ENCODE measurements at regions not wholly inside any gene's neighbourhood (a gene's known extent, or its start where the extent isn't known, plus 50 kb on each side); places are given as distances from the start of the nearest gene placed in this dataset.

DNA sequence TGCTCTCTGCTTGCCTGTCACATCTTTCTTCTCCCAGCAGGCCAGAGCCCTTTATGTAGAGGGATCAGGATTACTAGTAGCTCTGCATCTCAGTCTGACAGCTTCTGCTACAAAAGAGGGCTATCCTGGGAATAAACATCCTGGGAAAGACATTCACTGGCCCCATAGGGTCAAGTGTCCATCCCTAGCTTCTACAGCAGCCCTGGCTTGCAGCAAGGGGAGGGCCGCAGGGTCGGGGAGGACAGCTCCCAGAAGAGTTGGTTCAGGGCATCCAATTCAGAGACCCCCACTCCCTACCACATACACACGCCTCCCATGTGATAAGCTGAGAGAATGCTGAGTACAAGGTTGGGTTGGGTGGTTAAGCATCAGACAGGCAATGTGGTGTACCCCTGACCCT is 154.1 kb upstream of the PDE10A start:
- no peak for DNase-seq

DNA sequence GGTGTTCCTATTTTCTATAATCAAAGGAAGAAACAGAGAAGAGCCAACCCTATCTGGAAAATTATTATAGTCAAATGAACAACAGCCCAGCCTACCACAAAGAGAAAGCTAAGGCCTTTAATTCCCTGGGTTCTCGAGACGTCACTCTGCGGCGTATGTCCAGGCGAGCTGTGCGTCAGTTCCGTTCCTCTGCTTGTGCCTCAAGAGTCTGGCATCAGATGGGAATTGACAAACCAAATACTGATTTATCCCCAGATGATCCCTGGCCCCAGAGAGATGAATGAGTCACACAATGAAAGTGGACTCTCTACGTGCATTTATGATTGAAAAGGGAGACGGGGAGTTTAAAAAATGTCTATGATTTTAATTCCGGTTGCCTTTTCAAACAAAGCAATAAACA is 151.6 kb upstream of the PDE10A start:
- no peak for DNase-seq

DNA sequence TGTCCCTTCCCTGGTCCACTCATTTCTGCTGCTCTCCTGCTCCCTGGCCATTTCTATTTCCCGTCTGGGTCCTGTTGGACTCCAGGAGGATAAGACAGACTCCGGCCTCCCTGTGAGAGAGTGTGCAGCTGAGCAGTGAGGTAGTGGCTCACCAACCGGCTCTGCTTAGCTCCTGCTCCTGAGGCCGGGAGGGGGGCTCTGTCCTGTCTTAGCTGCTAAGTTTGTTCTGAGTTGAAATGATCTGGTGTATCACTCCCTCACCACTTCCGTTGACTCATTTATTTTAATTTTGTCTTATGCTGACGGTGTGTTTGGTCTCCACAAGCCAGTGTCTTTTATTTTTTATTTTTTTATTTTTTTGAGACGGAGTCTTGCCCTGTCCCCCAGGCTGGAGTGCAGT is 148.5 kb upstream of the PDE10A start:
- DNase-seq: no peak

DNA sequence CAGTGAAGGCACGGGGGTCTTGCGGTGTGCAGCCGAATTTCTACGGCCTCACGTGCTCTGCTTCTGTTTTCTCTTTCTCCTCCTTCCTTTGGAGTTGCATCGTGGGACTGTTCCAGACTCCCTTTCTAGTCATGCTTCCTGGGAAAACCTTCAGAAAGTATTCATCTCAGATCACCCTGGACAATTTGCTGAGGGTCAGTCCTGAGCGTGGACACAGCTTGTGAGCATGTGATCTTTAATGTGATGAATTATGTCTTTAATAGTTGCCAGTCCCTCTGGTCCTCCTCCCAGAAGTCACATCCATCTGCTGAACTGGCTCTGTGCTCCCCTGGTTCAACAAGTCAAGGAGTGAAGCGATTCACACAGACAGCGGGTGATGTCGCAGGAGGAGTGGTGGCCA is 145.0 kb upstream of the PDE10A start:
- no peak for DNase-seq

DNA sequence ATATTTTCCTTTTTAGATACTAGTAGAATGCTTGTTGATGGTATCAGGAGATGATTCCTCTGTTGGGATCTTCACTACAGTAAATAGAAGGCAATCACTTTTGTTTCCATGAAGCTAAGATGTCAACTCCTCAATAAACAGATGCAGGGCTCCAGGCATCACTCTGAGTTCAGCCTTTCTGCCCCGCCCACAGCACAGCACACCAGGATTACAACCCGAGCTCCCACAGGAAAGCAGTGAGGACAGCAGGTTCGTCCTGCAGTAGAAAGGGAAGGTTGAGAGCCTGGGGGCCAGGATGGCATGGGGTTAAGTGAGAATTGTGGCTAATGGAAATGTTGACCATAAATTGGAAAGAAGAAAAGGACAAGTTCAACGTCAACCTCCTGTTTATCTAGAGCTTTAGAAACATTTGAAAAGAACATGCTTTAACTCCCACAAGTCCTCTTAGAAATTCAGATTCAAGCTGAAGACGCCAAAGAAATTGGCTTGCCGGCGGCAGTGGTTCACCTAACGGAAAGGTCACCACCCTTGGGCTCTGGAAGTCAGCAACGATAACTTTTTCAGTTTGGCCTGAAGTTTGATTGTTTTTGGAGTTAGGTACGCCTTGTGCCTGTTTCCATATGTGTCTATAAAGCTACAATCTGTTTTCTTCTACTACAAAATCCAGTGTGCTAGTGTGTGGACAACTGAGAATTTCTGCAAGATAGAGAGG is 144.4 kb upstream of the PDE10A start:
- DNase-seq: no peak

DNA sequence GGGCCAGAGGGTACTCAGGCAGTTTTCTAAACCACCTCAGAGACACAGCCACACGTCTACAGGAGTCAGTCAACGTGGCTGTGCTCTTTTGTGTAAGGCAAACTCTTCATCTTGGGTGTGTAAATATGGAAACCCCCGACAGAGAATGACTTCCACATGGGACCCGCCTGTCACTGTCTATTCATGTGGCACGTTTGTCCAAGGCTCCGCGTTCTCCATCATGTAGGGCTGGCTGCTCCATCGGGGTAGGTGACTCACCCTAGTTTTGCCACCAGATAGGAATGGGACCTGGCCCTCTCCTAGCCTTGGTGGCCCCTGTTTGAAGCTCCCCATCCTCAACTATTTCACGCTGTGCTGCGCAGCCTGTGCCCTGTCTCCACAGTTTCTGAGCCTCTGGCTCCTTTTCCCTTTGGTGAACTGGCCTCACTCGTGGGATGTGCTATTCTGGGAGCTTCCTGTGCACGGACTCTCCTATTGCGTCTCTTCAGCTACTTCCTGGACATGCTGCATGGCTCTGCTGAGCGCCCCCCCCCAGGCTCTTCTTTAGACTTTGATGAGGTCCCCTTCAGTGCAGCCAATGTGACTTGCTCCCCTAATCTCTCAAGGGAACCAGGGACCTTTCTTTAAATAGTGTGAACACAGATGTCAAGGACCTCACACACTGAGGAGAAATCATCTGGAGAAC is 143.2 kb upstream of the PDE10A start:
- no peak for DNase-seq

DNA sequence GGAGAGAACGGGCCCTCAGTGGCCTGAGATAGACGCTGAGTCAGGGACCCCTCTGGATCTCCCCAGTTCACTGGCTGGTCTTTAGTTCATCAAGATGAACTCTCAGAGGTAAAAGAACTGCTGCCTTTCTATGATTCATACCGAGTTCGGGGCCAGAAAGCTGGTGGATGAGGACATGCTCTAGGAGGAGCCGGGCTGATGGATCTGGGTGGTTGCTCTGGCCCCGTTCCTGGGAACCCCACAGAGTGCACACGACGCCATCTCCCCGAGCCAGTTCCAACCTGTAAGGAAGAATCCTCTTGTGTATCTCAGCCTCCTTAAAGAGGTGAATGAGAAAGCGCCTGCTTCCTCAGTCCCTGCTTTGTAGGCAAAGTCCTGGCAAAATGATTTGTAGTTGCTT is 142.6 kb upstream of the PDE10A start:
- no peak for DNase-seq

DNA sequence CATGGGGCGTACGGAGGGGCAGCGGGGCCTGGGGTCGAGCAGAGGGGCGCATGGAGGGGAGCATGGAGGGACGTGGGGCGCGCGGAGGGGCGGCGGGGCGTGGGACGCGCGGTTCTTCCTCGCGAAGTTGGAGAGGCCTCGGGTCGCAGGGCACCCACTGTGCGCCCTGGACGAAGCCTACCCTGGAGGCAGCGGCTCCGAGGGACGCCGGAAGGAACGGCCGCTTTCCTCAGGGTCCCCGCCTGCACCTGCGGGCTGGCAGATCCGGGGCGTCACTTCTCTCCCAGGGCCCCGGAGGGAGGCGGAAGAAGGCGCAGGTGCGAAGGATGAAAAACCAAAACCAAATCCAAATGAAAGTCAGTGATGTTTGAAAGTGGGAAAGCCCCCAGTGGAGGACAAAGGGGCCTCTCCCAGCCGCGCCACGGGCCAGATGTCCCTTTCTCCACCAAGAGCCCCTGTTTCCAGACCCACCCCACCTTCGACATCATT is 142.1 kb upstream of the PDE10A start:
- no peak for DNase-seq

DNA sequence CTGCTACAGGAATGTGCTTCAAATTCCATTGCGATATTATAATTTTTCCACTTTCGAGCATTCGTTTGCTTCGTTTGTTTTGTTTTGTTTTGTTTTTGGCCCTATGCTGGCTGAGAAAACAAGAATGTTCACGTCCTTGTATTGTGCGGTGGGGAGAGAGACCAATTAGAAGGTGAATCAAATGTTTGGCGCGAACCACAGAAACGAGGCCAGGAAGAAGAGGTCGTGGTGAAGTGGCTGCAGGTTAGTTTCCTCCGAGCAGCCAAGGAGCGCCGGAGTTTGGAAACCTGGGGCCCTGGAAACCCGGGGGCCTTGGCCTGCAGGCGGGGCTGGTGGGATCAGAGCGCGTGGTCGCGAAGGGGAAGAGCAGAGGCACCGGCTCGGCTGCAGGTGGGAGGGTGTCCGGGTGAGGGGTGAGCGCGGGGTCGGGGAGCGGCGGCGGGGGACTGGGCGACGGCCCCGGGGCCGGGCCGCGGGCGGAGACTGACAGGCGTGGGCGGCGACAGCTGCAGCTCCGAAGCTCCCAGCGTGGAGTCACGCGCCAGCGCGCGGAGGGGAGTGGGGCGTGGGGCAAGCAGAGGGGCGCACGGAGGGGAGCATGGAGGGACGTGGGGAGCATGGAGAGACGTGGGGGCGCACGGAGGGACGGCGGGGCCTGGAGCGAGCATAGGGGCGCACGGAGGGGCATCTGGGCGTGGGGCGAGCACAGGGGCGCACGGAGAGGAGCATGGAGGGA is 141.5 kb upstream of the PDE10A start:
- no peak for DNase-seq

DNA sequence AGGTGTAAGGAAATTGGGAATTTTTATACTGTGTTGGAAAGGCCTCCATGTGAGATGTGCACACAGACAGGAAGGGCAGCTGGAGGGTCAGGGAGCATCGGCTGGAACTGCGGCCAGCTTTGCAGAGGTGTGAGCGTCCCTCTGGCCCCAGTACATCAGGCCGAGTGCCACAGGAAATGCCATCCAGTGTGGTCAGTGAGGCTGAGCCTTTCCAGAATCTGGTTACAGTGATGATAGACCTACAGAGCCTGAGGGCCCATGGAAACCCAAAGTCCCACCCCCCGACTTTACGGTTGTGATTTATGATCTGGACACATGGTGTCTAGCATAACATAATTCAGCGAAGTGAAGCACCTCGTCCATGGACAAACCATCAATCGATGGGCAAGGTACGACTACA is 137.3 kb upstream of the PDE10A start:
- no peak for DNase-seq

DNA sequence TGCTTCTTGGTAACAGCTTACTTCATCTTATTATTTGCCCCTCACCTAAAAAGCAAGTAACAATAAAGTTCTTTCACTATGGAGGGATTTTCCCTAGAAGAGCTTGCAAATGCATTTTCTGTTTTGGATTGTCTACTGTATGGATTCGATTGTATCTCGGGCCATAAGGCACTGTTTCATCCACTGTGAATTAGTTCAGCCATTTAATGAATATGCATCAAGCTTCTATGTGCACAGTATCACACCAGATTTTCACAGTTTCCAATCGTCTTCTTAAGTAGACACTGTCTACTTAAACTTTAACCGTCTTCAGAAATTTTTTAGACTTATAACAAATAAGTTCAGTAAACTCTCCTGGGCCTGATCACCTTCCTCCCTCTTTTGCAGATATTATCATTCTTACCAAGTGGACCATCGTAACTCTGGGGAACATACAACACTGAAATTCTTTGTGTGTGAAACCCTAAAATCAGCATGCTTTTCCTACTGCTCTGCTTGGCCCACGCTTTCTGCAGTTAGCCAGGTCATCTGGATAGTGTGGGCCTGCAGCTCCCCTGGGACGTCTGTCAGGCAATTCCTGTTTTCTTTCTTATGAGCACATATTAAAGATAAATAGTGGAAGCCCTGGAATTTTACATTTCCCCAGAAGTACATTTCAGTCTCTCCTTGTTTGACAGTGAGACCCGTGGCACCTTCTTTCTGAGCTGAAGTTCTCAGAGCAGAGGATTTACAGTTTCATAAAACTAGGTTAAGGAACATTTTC is 136.5 kb upstream of the PDE10A start:
- peak; percentile 43 for DNase-seq

DNA sequence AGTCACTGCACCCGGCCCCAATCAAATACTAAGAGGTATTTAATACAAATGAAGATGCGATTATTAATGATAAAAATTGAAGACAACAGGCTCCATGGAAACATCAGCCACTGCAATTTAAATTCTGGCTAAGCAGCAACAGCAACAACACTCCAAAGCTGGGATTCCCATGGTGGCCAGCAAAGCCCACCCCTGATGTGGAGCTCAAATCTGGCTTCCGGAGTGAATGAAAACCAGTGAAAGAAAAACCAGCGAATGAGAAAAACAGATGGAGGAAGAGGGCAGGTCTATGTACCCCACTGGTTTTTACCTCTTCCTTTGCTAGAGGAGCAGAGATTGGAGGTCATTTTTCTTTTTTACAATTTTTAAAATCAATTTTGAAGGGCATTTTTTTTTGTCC is 135.9 kb upstream of the PDE10A start:
- no peak for DNase-seq

DNA sequence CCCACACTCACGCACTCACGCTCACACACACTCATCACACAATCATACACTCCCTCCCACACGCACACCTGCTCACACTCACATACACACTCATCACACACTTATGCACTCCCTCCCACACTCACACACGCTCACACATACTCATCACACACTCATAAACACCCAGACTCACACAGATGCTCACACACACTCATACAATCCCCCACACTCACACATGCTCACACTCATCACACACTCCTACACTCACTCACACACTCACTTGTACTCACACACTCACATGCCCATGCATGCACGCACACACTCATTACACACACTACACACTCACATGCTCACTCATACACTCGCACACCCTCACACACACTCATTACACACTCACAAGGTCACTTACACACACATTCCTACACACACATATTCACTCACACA is 131.1 kb upstream of the PDE10A start:
- no peak for DNase-seq

DNA sequence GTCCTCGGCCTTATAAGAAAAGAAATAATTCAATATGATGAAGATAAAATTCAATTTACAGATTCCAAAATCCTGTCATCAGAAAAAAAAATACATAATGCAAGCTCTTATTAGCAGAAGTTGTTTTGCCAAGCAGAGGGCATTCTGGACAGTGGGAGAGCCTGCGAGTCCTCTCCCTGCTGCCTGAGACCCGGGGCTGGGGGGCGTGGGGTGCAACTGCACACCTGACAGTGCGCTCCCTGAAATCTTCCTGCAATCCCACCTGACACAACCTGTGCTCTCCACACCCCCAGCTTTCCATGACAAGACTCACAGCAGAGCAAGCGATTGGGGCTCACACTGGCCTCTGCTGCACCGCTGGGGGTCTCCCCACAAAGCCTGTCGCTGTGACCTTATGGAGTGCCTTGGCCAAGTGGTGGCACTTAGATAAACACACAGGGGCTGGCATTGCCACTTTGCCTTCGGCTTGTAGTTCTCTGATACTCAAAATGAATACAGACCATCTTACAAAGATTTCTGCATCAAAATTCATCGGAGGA is 130.3 kb upstream of the PDE10A start:
- no peak for DNase-seq

DNA sequence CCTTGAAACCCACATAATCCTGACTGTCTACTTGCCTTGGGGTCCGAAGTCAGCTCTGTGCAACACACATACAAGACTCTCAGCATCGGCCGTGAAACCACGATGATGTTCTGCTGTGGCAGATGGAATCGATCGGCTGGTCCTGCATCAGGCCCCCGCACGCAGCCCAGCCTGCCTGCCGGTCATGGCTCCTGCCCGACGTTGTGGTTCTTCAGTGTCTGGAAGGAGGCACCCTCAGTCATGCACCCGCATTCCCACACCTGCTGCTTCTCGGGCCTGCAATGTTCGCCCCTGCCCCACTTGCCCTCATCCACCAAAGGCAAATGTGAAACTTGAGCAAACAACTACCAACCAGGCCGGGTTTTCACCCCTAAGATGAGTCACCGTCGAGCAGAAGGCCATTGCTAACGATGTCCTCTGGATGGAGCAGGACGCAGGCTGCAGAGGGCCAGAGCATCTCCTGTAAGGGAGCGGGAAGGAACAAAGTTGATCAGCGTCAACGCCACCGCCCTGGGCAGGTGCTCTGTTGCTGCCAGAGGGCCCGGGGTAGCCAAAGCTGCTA is 128.9 kb upstream of the PDE10A start:
- no peak for DNase-seq

DNA sequence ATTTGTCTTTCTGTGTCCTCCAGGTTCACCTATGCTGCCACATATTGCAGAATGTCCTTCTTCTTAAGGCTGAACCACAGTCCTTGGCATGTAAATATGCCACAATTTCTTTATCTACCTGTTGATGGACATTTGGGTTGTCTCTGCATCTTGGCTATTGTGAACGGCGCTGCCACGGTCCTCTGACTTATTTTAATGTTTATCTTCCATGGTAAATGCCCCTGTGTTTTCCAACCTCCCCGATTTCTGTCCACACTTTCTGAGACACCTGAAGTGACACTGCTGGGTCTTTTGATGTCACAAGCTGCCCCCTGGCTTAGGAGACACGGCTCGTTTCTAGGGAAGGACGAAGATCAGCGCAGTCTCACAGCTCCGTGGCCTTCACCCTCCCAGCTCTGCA is 128.3 kb upstream of the PDE10A start:
- no peak for DNase-seq

DNA sequence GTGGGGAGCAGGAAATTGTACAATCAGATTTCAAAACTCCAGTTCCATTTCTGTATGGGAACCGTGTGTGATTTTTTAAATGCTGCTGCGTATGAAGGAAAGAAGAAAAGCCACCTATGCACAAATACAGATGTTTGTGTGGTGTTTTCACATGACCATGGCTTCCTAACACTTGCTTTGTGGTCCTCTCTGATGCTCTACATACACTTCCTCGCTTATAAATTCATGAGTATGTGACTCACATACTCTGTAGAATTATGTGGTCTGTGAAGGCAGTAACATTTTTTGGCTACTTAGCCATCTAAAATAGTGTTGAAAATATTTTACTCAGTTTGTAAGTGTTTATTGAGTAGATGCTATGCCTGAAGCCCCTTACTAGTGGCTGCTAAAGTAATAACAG is 119.8 kb upstream of the PDE10A start:
- DNase-seq: peak; percentile 11

DNA sequence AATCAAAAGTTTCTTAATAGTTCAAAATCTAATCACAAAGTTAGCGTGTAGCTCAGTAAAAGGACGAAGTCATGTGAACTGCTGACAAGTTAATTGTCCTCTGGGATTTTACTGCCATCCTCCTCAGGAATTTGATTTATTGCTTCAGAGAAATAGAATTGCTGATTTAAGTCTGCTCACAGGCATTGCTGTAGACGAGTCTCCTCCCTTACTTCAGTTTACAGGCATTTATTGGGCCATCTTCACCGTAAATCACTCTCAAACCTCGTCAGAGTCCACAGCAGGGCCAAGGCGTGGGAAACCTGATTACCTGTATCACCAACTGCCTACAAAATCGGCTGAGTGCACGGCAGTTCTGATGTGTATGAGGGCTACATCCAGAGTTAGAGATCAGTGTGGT is 119.1 kb upstream of the PDE10A start:
- DNase-seq: no peak

DNA sequence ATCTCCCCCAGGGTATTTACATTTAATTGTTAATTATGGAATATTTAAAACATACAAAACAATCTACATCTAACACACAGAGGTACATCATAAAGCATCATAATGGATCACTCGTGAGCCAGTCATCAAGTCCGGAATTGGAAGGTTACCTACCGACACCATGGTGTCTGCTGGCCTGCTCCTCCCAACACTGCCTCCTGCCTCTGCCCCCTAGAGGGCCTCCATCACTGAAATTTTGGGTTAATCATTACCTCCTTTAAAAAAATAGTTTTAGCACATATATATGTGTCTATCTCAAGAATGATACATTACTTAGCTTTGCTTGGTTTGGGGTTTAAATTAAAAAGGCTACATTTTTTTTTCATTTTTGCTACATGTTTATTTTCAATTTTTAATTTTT is 114.6 kb upstream of the PDE10A start:
- DNase-seq: no peak

DNA sequence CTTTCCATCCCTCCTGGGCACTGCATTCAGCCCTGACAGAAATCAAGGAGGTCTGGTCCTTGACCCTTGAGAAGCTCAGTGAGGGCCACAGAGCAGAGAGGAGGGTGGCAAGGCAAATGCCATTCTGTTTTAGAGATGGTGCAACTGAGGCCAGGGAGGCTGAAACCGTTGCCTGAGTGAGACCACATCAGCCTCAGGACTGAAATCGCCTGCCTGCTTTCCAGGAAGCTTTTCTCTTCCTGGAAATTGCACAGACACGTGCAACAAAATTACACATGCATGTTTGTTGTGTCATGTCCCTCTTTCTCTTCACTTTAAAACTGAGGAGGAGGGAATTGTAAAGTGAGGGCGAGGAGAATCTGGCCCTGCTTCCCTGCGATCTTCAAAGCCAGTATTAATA is 113.7 kb upstream of the PDE10A start:
- DNase-seq: no peak

DNA sequence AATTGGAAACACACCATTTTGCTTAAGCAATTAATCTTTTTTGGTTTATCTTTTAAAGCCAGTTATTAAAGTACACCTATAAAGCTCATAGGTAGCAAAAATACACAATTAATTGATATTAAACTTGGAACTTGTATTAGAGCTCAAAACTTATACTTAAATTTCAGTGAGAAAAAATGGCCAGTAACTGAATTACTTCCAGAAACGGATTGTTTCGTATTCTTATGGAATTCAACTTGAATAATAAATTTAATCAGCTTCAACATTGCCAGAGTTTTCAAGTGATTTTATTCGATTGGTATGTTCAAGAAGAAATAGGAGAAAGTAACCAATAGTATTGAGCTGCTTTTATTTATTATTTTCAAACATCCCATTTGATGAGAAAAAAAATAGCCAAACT is 112.7 kb upstream of the PDE10A start:
- no peak for DNase-seq

DNA sequence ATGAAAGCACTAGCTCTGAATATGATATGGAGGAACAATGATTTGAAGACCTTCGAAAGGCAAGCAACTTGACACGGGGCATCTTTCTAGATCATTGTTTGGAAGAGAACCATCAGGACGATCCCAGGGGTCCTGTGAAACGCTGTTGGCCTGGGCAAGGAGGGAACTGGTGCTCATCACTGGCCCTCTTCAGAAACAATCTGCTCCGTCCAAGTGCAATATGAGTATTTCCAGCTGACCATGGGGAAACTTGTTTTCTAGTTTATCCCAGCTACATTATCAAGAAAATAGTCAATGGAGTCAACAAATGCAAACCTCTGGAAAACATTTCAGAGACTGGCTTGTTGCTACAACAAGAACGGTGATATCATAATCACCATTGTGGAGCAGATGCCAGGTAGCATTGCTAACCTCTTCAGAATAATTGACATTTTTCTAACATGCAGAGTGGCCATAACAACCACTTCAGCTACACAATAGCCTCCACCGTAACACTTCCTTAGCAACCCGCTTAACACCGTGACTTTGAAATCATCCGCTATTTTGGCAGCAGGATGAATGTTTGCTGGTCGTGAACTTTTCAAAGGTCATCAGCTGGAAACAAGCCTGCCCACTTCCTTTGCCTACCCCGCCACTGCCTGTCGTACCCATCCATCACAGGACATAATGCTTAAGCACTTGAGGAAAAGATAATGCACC is 112.0 kb upstream of the PDE10A start:
- DNase-seq: peak; percentile 18
